HG02571 (cell line): ENCODE measurements at regions not wholly inside any gene's neighbourhood (a gene's known extent, or its start where the extent isn't known, plus 50 kb on each side); places are given as distances from the start of the nearest gene placed in this dataset.
A peak's percentile ranks its signal among the peaks of the same experiment; 100 is the strongest.

Source experiments
- ATAC-seq: cut with Tn5 transposase; IDR thresholded peaks from one replicate; pipeline ENCODE4 v1.9.1; 2021; ENCODE audit warnings: mild to moderate bottlenecking, moderate library complexity; ENCODE audit not compliant: unreplicated experiment

GRCh38 chr3:72470904-72471417 lies 377.3 kb downstream of the SHQ1 start:
- no peak for ATAC-seq

DNA sequence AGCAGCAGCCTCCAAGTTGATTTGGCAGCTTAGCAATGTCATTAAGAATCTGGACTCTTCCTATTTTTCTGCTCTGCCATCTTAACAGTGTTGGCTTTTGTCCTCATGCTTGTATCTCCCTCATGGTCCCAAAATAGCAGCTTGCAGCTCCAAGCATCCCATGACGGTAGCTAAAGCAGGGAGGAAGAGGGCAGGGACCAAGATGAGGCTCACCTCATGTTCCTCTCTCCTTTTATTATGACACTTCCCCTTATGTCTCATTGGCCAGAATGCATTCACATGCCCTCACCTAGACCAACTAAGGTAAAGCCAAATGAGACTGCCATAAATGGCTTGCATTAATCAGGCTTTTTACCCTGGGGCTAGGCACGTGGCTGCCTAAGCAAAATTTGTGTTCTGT lies 382.4 kb downstream of the SHQ1 start:
- no peak for ATAC-seq

DNA sequence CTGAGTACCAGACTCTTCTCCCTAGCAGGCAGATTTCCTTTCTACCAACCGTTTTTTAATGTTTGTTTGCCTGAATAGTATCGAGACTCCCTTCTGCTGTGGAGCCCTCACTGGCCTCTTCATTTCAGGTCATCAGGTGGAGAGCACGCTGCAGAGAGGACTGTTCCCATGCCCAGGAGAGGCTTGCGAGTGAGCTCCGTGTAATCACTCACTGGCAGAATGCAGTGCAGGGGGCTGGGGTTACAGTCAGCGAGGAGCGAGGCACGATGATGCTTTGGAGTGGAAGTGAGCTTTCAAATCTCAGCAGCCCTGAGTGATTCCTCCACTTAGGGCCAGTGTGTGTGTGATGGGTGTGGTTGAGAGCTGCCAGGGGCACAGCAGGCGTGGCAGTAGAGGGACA lies 385.2 kb downstream of the SHQ1 start:
- ATAC-seq: no peak

DNA sequence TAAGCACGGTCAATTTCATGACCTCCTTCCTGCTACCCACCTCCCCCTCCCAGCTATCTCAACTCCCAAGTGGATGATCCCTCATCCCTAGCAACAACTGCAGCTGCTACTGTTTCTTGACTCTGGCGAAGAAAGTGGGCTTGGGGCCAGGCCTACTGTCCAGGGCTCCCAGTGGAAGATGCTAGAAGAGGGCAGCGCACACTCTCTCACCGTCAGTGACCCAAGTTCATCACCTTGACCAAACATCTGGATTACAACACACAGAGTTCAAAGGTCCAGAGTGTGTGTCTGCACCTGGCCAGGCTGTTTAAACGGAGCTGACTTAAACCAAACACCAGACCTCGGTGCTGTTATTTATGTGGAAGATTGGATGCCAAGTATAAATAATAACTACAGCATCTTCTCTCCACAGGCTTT lies 385.6 kb downstream of the SHQ1 start:
- ATAC-seq: no peak

DNA sequence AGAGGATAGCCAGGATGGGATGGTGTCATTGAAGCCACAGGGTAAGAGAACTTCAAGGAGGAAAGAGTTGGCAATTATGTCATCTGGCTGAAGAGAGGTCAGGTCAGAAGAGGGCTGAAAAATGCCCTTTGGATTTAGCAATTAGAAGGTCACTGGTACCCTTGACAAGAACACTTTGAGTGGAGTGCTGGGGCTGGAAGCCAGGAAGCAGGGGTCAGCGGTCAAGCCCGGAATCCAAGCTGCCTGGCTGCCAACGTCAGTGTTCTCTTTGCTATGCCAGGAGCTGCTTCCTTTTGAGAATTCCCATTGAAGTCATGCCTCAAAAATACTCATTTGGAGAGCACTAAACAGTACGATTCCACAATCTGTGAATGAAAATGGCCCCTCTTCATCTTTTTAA lies 386.5 kb downstream of the SHQ1 start:
- no peak for ATAC-seq

GRCh38 chr3:72460205-72461174 lies 387.8 kb downstream of the SHQ1 start:
- ATAC-seq: no peak

- no peak for ATAC-seq
These were observed 388.7 kb downstream of the SHQ1 start for GRCh38 chr3:72459588-72459987.

GRCh38 chr3:72458375-72458774 lies 389.9 kb downstream of the SHQ1 start:
- ATAC-seq: no peak

- no peak for ATAC-seq
These were observed 393.8 kb downstream of the SHQ1 start for GRCh38 chr3:72454441-72454840.

GRCh38 chr3:72453706-72454105 lies 394.5 kb downstream of the SHQ1 start:
- no peak for ATAC-seq

DNA sequence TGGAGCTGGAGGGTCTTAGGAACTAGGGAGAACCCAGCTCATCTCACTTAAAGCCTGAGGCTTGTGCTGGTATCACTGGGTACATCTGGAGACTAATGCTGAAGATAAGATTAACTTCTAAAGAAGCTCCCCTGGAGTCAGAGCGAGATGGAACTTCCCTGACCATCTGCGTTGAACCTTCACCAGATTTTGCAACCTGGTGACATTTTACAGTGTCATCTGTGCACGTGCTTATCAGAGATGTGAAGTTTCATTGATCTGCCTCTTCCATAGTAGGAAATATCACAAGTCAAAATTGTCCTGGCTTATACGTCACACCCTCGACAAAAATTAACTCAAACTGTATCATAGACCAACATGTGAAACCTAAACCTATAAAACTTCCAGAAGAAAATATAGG lies 395.5 kb downstream of the SHQ1 start:
- ATAC-seq: no peak

- ATAC-seq: no peak
These were observed 396.4 kb downstream of the SHQ1 start for GRCh38 chr3:72451841-72452240.

- no peak for ATAC-seq
These were observed 398.7 kb downstream of the SHQ1 start for GRCh38 chr3:72449551-72449950.

- ATAC-seq: no peak
These were observed 399.4 kb downstream of the SHQ1 start for GRCh38 chr3:72448858-72449257.

DNA sequence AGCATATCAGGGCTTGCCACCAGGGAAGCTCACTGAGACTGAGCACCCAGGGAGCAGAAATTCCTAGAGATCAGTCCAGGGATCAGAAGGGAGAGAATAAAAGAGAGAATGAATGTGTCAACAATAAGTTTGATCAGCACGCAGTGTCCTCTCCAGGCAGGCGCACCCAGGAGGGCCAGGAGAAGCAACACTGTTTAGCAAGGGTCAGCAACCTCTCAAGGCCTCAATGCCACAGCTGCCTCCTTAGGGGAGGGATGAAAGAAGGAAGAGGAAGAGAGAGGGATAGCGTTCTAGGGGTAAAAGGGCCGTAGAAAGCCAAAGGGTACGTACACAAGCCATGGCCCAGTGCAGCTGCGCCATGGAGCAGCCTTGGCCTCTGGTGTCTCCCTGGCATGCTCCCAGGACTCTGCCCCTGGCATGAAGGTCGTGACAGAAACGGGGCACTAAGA lies 399.8 kb downstream of the SHQ1 start:
- ATAC-seq: no peak

DNA sequence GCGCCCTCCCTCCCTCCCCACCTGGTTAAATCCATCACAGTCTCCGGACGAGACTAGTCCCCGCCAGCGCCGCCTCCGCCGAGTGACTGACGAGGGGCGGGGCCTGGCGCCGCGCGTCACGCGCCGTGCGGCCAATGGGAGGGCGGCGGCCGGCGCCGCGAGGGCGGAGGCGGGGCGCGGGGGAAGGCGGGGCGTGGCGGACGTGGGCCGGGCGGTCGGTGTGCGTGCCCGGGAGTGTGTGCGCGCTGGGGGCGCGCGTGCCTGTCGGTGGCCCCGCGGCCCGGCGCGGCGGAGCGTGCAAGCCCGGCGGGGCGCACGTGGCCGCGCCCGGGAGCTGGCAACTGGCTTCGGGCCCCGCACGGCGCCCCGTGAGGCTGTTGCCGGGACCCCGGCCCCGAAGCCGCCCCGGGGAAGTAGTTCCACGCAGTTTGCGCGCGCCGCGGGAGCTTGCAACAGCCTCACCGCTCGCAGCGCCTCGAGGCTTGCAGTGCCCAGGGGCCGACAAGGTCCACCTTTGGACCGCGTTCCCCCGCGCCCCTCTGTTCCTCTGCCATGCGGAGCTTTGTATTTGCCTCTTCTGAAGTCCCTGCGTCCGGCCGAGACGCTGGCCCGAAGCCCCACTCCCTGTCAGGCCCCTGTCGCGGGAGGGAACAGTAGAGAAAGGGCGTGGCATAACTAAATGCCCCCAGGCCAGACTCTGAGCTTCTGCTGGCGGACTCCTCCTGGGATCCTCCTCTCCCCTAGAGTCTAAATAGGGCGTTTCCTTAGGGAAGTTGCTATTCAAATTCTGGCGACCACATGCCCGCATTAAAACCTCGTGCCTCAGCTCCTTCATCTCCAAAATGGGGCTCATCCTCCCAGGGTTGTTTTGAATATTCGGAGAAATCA lies 400.9 kb downstream of the SHQ1 start:
- peak; percentile 86 for ATAC-seq

DNA sequence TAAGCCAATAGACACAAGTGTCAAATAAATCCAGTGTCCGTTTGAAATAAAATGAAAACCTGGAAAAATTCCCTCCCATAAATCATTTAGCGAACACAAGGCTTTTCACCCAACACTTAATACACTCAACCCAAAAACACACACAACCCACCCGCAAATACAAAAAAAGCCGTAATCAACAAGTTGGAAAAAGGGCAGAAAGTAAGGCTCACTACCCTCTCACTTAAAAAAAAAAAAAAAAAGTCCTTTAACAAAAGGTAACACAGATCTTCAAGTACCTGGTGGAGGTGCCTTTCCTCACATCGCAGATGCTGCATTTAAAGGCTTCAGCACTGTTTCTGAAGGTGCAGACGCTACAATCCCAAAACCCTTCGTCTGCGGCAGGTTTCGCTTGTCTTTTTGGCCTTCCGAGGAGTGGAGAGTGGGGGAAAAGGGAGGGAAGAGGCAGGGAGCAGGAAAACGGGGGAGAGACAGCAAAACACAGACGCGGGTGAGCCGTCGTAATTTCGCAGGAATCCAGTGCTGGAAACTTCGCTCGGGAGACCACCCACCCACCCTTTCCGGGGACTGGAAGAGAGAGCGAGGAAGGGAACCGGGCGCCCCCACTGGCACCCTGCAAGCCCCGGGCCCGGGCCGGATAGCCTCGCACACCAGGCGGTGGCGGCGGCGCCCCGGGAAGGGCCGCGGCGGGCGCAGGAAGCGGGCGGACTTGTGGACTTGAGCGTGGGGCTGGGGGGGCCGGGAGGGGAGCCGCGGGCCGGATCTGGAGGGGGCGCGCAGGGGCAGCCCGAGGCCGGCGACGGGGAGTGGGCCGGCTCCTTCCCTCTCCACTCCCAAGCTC lies 401.8 kb downstream of the SHQ1 start, which contains the start of gene RYBP:
TSS of gene RYBP (minus strand) at position 404 of the 841 bp plus-strand sequence.
- ATAC-seq: peak; percentile 19

- no peak for ATAC-seq
These were observed 402.4 kb downstream of the SHQ1 start for GRCh38 chr3:72445827-72446217.

- no peak for ATAC-seq
These were observed 403.5 kb downstream of the SHQ1 start for GRCh38 chr3:72444656-72445223.

GRCh38 chr3:72442759-72443158 lies 405.5 kb downstream of the SHQ1 start:
- no peak for ATAC-seq
